Limb (tissue), 2 donors: ENCODE measurements at regions not wholly inside any gene's neighbourhood (a gene's known extent, or its start where the extent isn't known, plus 50 kb on each side); places are given as distances from the start of the nearest gene placed in this dataset.

ENCODE experiments used
- DNase-seq, 2 donors: peaks; one replicate each; pipeline ENCODE4 v3.0.0-alpha.2; 2016; ENCODE audit errors: extremely low spot score in 2 of 2

- peak; percentile 36 to 44 for DNase-seq
These were observed 267.8 kb upstream of the CLINT1 start for GRCh38 chr5:158126442-158127405.

- DNase-seq = no peak
These were observed 265.8 kb upstream of the CLINT1 start for GRCh38 chr5:158124606-158125316.

- no peak for DNase-seq
These were observed 264.6 kb upstream of the CLINT1 start for GRCh38 chr5:158123595-158123994.

- no peak for DNase-seq
These were observed 262.7 kb upstream of the CLINT1 start for GRCh38 chr5:158121678-158122077.

GRCh38 chr5:158120760-158121159 lies 261.8 kb upstream of the CLINT1 start:
- DNase-seq = no peak

- peak in 1 of 2 donors; percentile 55 for DNase-seq
These were observed 261.2 kb upstream of the CLINT1 start for GRCh38 chr5:158119961-158120723.

- no peak for DNase-seq
These were observed 258.7 kb upstream of the CLINT1 start for GRCh38 chr5:158117467-158118160.

- no peak for DNase-seq
These were observed 258.0 kb upstream of the CLINT1 start for GRCh38 chr5:158116965-158117364.

- no peak for DNase-seq
These were observed 256.5 kb upstream of the CLINT1 start for GRCh38 chr5:158115468-158115867.

- no peak for DNase-seq
These were observed 249.2 kb upstream of the CLINT1 start for GRCh38 chr5:158108177-158108576.

- DNase-seq = no peak
These were observed 241.5 kb upstream of the CLINT1 start for GRCh38 chr5:158100373-158100888.

GRCh38 chr5:158099571-158100105 lies 240.7 kb upstream of the CLINT1 start:
- no peak for DNase-seq

GRCh38 chr5:158096835-158097234 lies 237.9 kb upstream of the CLINT1 start:
- DNase-seq = no peak

GRCh38 chr5:158086856-158087255 lies 227.9 kb upstream of the CLINT1 start:
- DNase-seq = no peak

- DNase-seq = no peak
These were observed 225.3 kb upstream of the CLINT1 start for GRCh38 chr5:158084292-158084691.

- no peak for DNase-seq
These were observed 223.8 kb upstream of the CLINT1 start for GRCh38 chr5:158082696-158083287.

- no peak for DNase-seq
These were observed 221.2 kb upstream of the CLINT1 start for GRCh38 chr5:158080112-158080511.

GRCh38 chr5:158079097-158079496 lies 220.2 kb upstream of the CLINT1 start:
- DNase-seq = no peak

GRCh38 chr5:158074992-158075769 lies 216.2 kb upstream of the CLINT1 start:
- peak; percentile 87 to 90 for DNase-seq
